HEK293T (cell line): ENCODE measurements at regions not wholly inside any gene's neighbourhood (a gene's known extent, or its start where the extent isn't known, plus 50 kb on each side); places are given as distances from the start of the nearest gene placed in this dataset.

Source experiments
- BHLHE40 ChIP-seq: fragments of 450-650 bp; IDR thresholded peaks from 2 replicates; pipeline ENCODE4 v1.6.1; 2016; ENCODE audit warnings: mild to moderate bottlenecking, moderate library complexity, borderline replicate concordance
- FOXM1 ChIP-seq: fragments of 450-650 bp; IDR thresholded peaks from 2 replicates; pipeline ENCODE4 v1.6.1; 2017; ENCODE audit warnings: mild to moderate bottlenecking, borderline replicate concordance
- L3MBTL2 ChIP-seq: fragments of 450-650 bp; conservative IDR thresholded peaks from 2 replicates; pipeline ENCODE4 v1.6.1; 2016; ENCODE audit warnings: mild to moderate bottlenecking
- NFRKB ChIP-seq: fragments of 450-650 bp; IDR thresholded peaks from 2 replicates; pipeline ENCODE4 v1.6.1; 2016; ENCODE audit warnings: mild to moderate bottlenecking, moderate library complexity
- SP1 ChIP-seq: fragments of 450-650 bp; IDR thresholded peaks from 2 replicates; pipeline ENCODE4 v1.6.1; 2017
- SUZ12 ChIP-seq: fragments of 450-650 bp; IDR thresholded peaks from 2 replicates; pipeline ENCODE4 v1.6.1; 2016; ENCODE audit warnings: mild to moderate bottlenecking
- TARDBP ChIP-seq: fragments of 450-650 bp; IDR thresholded peaks from 2 replicates; pipeline ENCODE4 v1.6.1; 2016
- ZNF384 ChIP-seq: fragments of 450-650 bp; IDR thresholded peaks from 2 replicates; pipeline ENCODE4 v1.6.1; 2016
- TF ChIP-seq, protein P1 (sequence below): fragments of 450-650 bp; IDR thresholded peaks from 2 replicates; pipeline ENCODE4 v1.6.1; 2016

DNA sequence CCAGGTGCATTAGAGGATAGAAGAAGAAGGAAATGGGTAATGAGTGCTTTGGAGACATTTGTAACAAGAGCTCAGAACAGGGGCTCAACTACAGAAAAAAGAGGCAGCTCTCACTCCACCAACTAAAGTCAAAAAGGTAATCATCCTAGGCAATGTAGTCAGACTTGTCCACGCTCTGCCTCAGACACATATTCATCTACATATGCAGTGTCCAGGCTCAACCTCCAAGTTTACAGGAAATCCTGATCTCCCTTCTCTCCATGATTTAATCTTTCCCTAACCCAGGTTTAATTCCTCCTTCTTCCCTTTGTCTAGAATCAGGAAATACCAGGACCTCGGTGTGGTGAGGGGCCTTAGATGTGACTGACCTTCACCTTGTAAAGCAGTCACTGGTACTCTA lies 65.7 kb upstream of the SELENOP start:
- TF ChIP-seq FOXM1 = no peak
- TF ChIP-seq BHLHE40 = no peak
- TF ChIP-seq SP1 = no peak
- no peak for TF ChIP-seq L3MBTL2
- no peak for TF ChIP-seq NFRKB
- TF ChIP-seq TARDBP = no peak
- TF ChIP-seq, protein P1, sequence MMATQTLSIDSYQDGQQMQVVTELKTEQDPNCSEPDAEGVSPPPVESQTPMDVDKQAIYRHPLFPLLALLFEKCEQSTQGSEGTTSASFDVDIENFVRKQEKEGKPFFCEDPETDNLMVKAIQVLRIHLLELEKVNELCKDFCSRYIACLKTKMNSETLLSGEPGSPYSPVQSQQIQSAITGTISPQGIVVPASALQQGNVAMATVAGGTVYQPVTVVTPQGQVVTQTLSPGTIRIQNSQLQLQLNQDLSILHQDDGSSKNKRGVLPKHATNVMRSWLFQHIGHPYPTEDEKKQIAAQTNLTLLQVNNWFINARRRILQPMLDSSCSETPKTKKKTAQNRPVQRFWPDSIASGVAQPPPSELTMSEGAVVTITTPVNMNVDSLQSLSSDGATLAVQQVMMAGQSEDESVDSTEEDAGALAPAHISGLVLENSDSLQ = no peak
- TF ChIP-seq SUZ12 = no peak
- TF ChIP-seq ZNF384 = no peak
